ENCODE measurements at regions not wholly inside any gene's neighbourhood (a gene's known extent, or its start where the extent isn't known, plus 50 kb on each side); places are given as distances from the start of the nearest gene placed in this dataset.

- Histone ChIP-seq H3K36me3 (ENCODE audit: insufficient read depth, low read length) (no peaks in the 10 kb centered on the region), H4K20me1 (ENCODE audit: insufficient read depth, low read length) (no peaks in the 10 kb centered on the region), H3K9me3 (ENCODE audit: insufficient read depth, low read depth, low read length) (no peaks in the 10 kb centered on the region), H3K27ac (ENCODE audit: low read depth, low read length) (no peak overlapping the region), H3K79me2 (ENCODE audit: insufficient read depth, low read length) (no peaks in the 10 kb centered on the region), H2AFZ (ENCODE audit: low read depth, low read length) (no peak overlapping the region), H3K4me3 (ENCODE audit: insufficient read depth, low read depth, low read length) (no peak overlapping the region), H3K27me3 (ENCODE audit: insufficient read depth, low read length) (peaks cover 8% of the 10 kb centered on the region), H3K4me1 (ENCODE audit: insufficient read depth, low read length) (no peaks in the 10 kb centered on the region), H3K9ac (ENCODE audit: low read length) (no peak overlapping the region), H3K4me2 (ENCODE audit: low read length) (no peak overlapping the region)
- H3K4me3 Mint-ChIP-seq (ENCODE audit: unreplicated experiment) = no peak overlapping the region
- DNase-seq (ENCODE audit: low read depth) = no peak
- H3K4me1 Mint-ChIP-seq (ENCODE audit: low read depth, unreplicated experiment) = no peaks in the 10 kb centered on the region
- TF ChIP-seq EZH2 (IDR thresholded peaks at IDR 0.05; ENCODE audit: insufficient read depth, low read length) (no peak), CTCF (IDR thresholded peaks at IDR 0.05; ENCODE audit: insufficient read depth, low read depth, low read length) (no peak)
- FAIRE-seq = no peak
- H3K9me3 Mint-ChIP-seq (ENCODE audit: unreplicated experiment) = no peaks in the 10 kb centered on the region
- H3K27me3 Mint-ChIP-seq (ENCODE audit: low read depth, unreplicated experiment) = peaks cover 31% of the 10 kb centered on the region
- no peaks in the 10 kb centered on the region for H3K36me3 Mint-ChIP-seq (ENCODE audit: low read depth, unreplicated experiment)
- no peak overlapping the region for H3K27ac Mint-ChIP-seq (ENCODE audit: unreplicated experiment)
Measured at GRCh38 chr1:209213989-209214388, 369.5 kb upstream of the CAMK1G start.

- Mint-ChIP-seq H3K27ac (ENCODE audit: unreplicated experiment) (no peak overlapping the region), H3K9me3 (ENCODE audit: unreplicated experiment) (no peaks in the 10 kb centered on the region), H3K27me3 (ENCODE audit: low read depth, unreplicated experiment) (peaks cover 13% of the 10 kb centered on the region), H3K4me1 (ENCODE audit: low read depth, unreplicated experiment) (peaks cover 9% of the 10 kb centered on the region), H3K36me3 (ENCODE audit: low read depth, unreplicated experiment) (no peaks in the 10 kb centered on the region), H3K4me3 (ENCODE audit: unreplicated experiment) (no peak overlapping the region)
- DNase-seq (ENCODE audit: low read depth) (no peak), FAIRE-seq (no peak)
- no peak overlapping the region for H3K4me2 ChIP-seq (ENCODE audit: low read length)
- H4K20me1 ChIP-seq (ENCODE audit: insufficient read depth, low read length) = no peaks in the 10 kb centered on the region
- H3K27ac ChIP-seq (ENCODE audit: low read depth, low read length) = no peak overlapping the region
- no peaks in the 10 kb centered on the region for H3K79me2 ChIP-seq (ENCODE audit: insufficient read depth, low read length)
- no peaks in the 10 kb centered on the region for H3K9me3 ChIP-seq (ENCODE audit: insufficient read depth, low read depth, low read length)
- TF ChIP-seq CTCF (IDR thresholded peaks at IDR 0.05; ENCODE audit: insufficient read depth, low read depth, low read length) = no peak
- H3K4me3 ChIP-seq (ENCODE audit: insufficient read depth, low read depth, low read length) = no peak overlapping the region
- H3K27me3 ChIP-seq (ENCODE audit: insufficient read depth, low read length) = peaks cover 3% of the 10 kb centered on the region
- no peak overlapping the region for H3K9ac ChIP-seq (ENCODE audit: low read length)
- no peaks in the 10 kb centered on the region for H3K4me1 ChIP-seq (ENCODE audit: insufficient read depth, low read length)
- no peaks in the 10 kb centered on the region for H3K36me3 ChIP-seq (ENCODE audit: insufficient read depth, low read length)
- H2AFZ ChIP-seq (ENCODE audit: low read depth, low read length) = no peak overlapping the region
Measured at GRCh38 chr1:209215826-209216225, 367.7 kb upstream of the CAMK1G start.

- no peaks in the 10 kb centered on the region for H3K9me3 Mint-ChIP-seq (ENCODE audit: unreplicated experiment)
- H3K4me1 Mint-ChIP-seq (ENCODE audit: low read depth, unreplicated experiment) = peaks cover 9% of the 10 kb centered on the region
- no peaks in the 10 kb centered on the region for H3K79me2 ChIP-seq (ENCODE audit: insufficient read depth, low read length)
- H3K36me3 Mint-ChIP-seq (ENCODE audit: low read depth, unreplicated experiment) = no peaks in the 10 kb centered on the region
- no peaks in the 10 kb centered on the region for H3K4me1 ChIP-seq (ENCODE audit: insufficient read depth, low read length)
- H3K27me3 ChIP-seq (ENCODE audit: insufficient read depth, low read length) = no peaks in the 10 kb centered on the region
- H3K27ac ChIP-seq (ENCODE audit: low read depth, low read length) = no peak overlapping the region
- peaks cover 2% of the 10 kb centered on the region for H3K27me3 Mint-ChIP-seq (ENCODE audit: low read depth, unreplicated experiment)
- H3K9me3 ChIP-seq (ENCODE audit: insufficient read depth, low read depth, low read length) = no peaks in the 10 kb centered on the region
- FAIRE-seq (no peak), DNase-seq (ENCODE audit: low read depth) (no peak)
- no peak overlapping the region for H3K9ac ChIP-seq (ENCODE audit: low read length)
- H3K4me3 ChIP-seq (ENCODE audit: insufficient read depth, low read depth, low read length) = no peak overlapping the region
- H3K27ac Mint-ChIP-seq (ENCODE audit: unreplicated experiment) = no peak overlapping the region
- no peak overlapping the region for H2AFZ ChIP-seq (ENCODE audit: low read depth, low read length)
- no peaks in the 10 kb centered on the region for H4K20me1 ChIP-seq (ENCODE audit: insufficient read depth, low read length)
- H3K4me2 ChIP-seq (ENCODE audit: low read length) = no peak overlapping the region
- no peaks in the 10 kb centered on the region for H3K36me3 ChIP-seq (ENCODE audit: insufficient read depth, low read length)
- H3K4me3 Mint-ChIP-seq (ENCODE audit: unreplicated experiment) = no peak overlapping the region
- TF ChIP-seq EZH2 (IDR thresholded peaks at IDR 0.05; ENCODE audit: insufficient read depth, low read length) (no peak), CTCF (IDR thresholded peaks at IDR 0.05; ENCODE audit: insufficient read depth, low read depth, low read length) (no peak)
Measured at GRCh38 chr1:209218113-209218512, 365.4 kb upstream of the CAMK1G start.
